ENCODE measurements at regions not wholly inside any gene's neighbourhood (a gene's known extent, or its start where the extent isn't known, plus 50 kb on each side); places are given as distances from the start of the nearest gene placed in this dataset.
"Not testable (repeated sequence)": the region's sequence is repeated elsewhere in the genome, so short reads cannot be mapped to it uniquely, and the experiment has no call there.

GRCh38 chr9:62882717-62883116 is 1692.9 kb downstream of the SPATA31A7 start:
- TF ChIP-seq CTCF, POLR2A (IDR thresholded peaks at IDR 0.05): not testable (repeated sequence)
